ENCODE measurements at regions not wholly inside any gene's neighbourhood (a gene's known extent, or its start where the extent isn't known, plus 50 kb on each side); places are given as distances from the start of the nearest gene placed in this dataset.

DNA sequence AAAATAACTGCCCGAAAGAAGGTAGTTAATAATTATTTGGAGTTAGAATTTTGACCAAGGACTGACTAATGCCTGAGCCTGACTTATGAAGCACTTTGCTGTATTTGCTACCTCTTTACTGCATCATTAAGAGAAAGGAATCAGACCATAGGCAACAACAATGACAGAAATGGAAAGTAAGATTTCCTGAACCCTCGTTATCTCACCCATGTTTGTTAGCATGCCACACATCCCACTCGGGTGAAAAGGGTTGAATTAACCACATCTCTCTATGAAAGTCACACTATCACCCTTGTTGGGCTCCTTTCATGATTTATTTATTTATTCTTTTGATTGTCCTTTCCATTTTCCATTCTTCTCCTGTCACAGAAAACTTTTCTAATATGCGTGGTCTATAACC lies 59.6 kb downstream of the OLIG3 start:
- DNase-seq (no peak), ATAC-seq (ENCODE audit: low FRiP score) (no peak)
- H3K4me3 ChIP-seq (ENCODE audit: low read length in 2 of 2) = no peak overlapping the region
- H3K36me3 ChIP-seq (ENCODE audit: control insufficient read depth in 1 of 2, insufficient read depth in 2 of 2, low read length in 1 of 2) = no peaks in the 10 kb centered on the region
- no peaks in the 10 kb centered on the region for H3K4me1 ChIP-seq (ENCODE audit: control insufficient read depth in 1 of 2, insufficient read depth in 2 of 2, low read length in 2 of 2)
- H3K27ac ChIP-seq (ENCODE audit: low read depth in 1 of 2, low read length in 2 of 2) = no peak overlapping the region
- H3K9me3 ChIP-seq (ENCODE audit: control insufficient read depth, low read length) = peaks cover 3% of the 10 kb centered on the region
- H3K27me3 ChIP-seq (ENCODE audit: control insufficient read depth in 1 of 2, insufficient read depth in 2 of 2, low read length in 1 of 2) = no peaks in the 10 kb centered on the region
- WGBS, 2 donors = 81 to 84% methylated on average over 4 of the region's 4 CpGs
- intact Hi-C loops (cut with DNase I) = no loop called here

DNA sequence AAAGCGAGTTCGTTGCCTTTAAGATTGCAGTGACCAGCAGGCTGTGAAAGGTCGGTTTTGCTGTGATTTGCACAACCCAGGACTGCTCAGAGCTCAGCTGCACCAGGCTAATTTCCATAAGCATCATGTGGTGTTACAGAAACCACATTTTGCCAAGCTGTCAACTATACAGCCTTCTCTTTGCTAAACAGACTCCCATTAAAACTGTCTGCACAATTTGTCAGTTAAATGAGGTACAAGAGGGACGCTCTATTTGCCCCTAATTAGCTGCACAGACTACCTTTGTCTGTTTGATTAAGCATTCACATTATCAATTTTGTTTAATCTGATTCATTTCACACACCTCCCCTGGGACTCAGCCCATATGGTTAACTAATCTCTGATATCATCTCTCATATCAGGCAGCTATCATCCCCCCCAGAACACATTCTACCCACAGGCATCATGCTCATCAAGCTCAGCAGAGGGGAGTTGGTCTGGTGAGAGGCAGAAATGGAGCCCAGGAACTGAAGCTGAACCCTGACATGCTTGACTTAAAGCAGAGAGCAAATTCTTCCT lies 62.1 kb downstream of the OLIG3 start:
- DNase-seq (no peak), ATAC-seq (ENCODE audit: low FRiP score) (no peak)
- Histone ChIP-seq H3K27me3 (ENCODE audit: control insufficient read depth in 1 of 2, insufficient read depth in 2 of 2, low read length in 1 of 2) (no peaks in the 10 kb centered on the region), H3K27ac (ENCODE audit: low read depth in 1 of 2, low read length in 2 of 2) (no peak overlapping the region), H3K9me3 (ENCODE audit: control insufficient read depth, low read length) (peaks cover 2% of the 10 kb centered on the region), H3K36me3 (ENCODE audit: control insufficient read depth in 1 of 2, insufficient read depth in 2 of 2, low read length in 1 of 2) (no peaks in the 10 kb centered on the region), H3K4me3 (ENCODE audit: low read length in 2 of 2) (no peak overlapping the region), H3K4me1 (ENCODE audit: control insufficient read depth in 1 of 2, insufficient read depth in 2 of 2, low read length in 2 of 2) (no peaks in the 10 kb centered on the region)
- intact Hi-C loops (cut with DNase I) = no loop called here
- 71 to 76% methylated on average over 4 of the region's 4 CpGs for WGBS, 2 donors

DNA sequence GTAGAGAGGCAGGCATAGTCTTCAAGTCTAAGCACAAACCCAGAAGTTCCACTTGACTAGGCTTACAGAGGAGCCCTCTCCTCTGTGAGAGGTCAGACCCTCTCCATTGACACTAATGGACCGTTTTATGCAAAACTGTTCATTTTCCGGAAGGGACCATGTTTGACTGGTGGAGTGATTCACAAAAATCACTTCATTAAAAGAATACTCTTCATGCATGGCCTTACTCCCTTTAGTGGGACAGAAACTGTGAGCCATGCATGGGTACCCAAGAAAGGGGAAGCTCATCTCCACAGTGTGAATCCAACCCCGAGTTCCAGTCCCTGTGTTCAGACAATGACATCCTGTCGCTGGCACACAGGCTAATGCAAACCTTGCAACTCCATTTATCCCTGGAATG lies 63.2 kb downstream of the OLIG3 start:
- intact Hi-C loops (cut with DNase I) = no loop called here
- DNase-seq (no peak), ATAC-seq (ENCODE audit: low FRiP score) (no peak)
- 90 to 91% methylated on average over 4 of the region's 4 CpGs for WGBS, 2 donors
- Histone ChIP-seq H3K4me1 (ENCODE audit: control insufficient read depth in 1 of 2, insufficient read depth in 2 of 2, low read length in 2 of 2) (no peaks in the 10 kb centered on the region), H3K27me3 (ENCODE audit: control insufficient read depth in 1 of 2, insufficient read depth in 2 of 2, low read length in 1 of 2) (no peaks in the 10 kb centered on the region), H3K27ac (ENCODE audit: low read depth in 1 of 2, low read length in 2 of 2) (no peak overlapping the region), H3K9me3 (ENCODE audit: control insufficient read depth, low read length) (peaks cover 2% of the 10 kb centered on the region), H3K36me3 (ENCODE audit: control insufficient read depth in 1 of 2, insufficient read depth in 2 of 2, low read length in 1 of 2) (no peaks in the 10 kb centered on the region), H3K4me3 (ENCODE audit: low read length in 2 of 2) (no peak overlapping the region)

DNA sequence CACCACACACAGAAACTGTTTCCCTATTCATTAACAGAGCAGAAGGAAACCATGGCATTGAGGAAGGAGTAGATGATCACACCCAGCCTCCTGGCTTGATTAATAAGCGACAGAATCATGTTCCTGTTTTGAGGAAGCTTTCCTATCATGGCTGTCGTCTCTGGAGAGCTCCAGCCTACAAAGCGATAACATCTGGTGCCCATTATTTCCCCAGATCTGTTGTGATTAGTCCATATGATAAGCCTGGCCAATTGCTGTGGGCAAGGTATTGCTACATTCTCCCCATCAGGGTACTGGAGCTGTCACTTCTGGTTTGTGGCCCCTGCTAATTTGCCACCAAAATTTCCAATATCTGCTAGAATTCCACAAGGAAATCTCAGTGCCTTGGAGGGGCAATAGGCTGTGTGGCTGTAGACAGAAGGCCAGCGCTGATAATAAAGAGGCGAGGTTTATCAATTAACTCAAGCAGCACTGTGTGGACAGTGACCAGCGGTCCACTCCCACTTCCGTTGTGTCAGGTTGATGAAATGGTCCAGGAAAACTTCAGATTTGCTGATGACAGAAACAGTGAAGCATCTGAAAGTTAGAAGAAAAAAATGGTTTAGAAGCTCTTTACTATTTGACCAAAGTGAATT lies 66.4 kb downstream of the OLIG3 start:
- H3K9me3 ChIP-seq (ENCODE audit: control insufficient read depth, low read length) = no peaks in the 10 kb centered on the region
- ATAC-seq (ENCODE audit: low FRiP score) (no peak), DNase-seq (no peak)
- no peaks in the 10 kb centered on the region for H3K4me1 ChIP-seq (ENCODE audit: control insufficient read depth in 1 of 2, insufficient read depth in 2 of 2, low read length in 2 of 2)
- no peaks in the 10 kb centered on the region for H3K27me3 ChIP-seq (ENCODE audit: control insufficient read depth in 1 of 2, insufficient read depth in 2 of 2, low read length in 1 of 2)
- H3K4me3 ChIP-seq (ENCODE audit: low read length in 2 of 2) = no peak overlapping the region
- intact Hi-C loops (cut with DNase I) = no loop called here
- 73 to 80% methylated on average over 7 of the region's 7 CpGs for WGBS, 2 donors
- no peaks in the 10 kb centered on the region for H3K36me3 ChIP-seq (ENCODE audit: control insufficient read depth in 1 of 2, insufficient read depth in 2 of 2, low read length in 1 of 2)
- H3K27ac ChIP-seq (ENCODE audit: low read depth in 1 of 2, low read length in 2 of 2) = no peak overlapping the region

DNA sequence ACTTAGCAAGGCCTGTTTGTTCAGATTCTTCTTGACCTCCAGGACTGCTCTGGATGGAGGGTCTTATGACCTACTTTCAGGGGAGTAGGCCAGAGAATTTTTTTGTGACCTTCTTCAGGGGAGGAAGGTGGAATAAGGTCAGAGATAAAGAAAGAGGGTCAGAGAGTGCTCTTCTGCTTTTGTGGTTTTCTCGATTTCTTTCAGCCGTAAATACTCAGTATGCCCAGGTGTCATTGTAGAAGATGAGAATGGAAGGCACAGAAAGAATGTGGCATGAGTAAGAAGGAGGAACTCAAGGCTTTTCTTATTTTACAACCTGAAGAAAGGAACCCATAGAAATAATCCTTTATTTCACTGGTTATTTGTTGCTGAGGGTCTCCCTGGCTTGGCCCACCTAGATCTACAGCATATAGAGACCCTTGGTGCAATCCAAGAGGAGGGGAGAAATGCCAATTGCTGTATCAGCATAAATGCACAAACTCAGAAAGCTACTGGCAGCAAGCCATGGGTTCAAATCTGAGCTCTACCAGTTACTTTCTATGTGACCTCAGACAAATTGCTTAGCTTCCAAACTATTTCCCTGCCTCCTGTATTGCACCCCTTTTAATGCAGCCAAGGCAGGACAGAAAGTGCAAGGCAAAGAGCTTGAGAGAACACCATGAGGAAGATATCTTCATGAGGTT lies 68.0 kb downstream of the OLIG3 start:
- intact Hi-C loops (cut with DNase I) = no loop called here
- Histone ChIP-seq H3K27me3 (ENCODE audit: control insufficient read depth in 1 of 2, insufficient read depth in 2 of 2, low read length in 1 of 2) (peaks cover 0 to under 1% of the 10 kb centered on the region in 2 donors), H3K4me3 (ENCODE audit: low read length in 2 of 2) (no peak overlapping the region), H3K27ac (ENCODE audit: low read depth in 1 of 2, low read length in 2 of 2) (no peak overlapping the region), H3K9me3 (ENCODE audit: control insufficient read depth, low read length) (no peaks in the 10 kb centered on the region), H3K4me1 (ENCODE audit: control insufficient read depth in 1 of 2, insufficient read depth in 2 of 2, low read length in 2 of 2) (no peaks in the 10 kb centered on the region), H3K36me3 (ENCODE audit: control insufficient read depth in 1 of 2, insufficient read depth in 2 of 2, low read length in 1 of 2) (no peaks in the 10 kb centered on the region)
- ATAC-seq (ENCODE audit: low FRiP score) (no peak), DNase-seq (no peak)
- WGBS, 2 donors = 65 to 74% methylated on average over 2 of the region's 2 CpGs

DNA sequence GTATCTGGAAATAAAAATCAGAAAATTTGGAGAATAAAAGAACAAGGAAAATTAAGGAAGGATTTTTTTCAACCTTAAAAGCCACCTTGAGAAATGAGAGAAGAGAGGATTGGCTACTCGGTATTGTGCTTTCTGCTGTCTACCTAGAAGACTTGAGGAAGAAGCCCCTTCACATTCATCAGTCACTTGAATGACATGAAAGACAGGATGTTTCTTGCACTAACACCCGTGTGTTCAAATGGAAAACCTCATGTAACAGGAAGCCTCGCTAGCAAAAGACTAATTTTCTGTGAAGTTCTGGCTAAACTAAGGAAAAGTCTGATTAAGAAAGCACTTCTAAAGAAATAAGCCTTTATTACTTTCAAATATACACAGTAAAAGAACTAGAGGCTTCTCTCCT lies 69.9 kb downstream of the OLIG3 start:
- Histone ChIP-seq H3K4me1 (ENCODE audit: control insufficient read depth in 1 of 2, insufficient read depth in 2 of 2, low read length in 2 of 2) (no peaks in the 10 kb centered on the region), H3K27ac (ENCODE audit: low read depth in 1 of 2, low read length in 2 of 2) (no peak overlapping the region), H3K27me3 (ENCODE audit: control insufficient read depth in 1 of 2, insufficient read depth in 2 of 2, low read length in 1 of 2) (peaks cover 0 to 2% of the 10 kb centered on the region in 2 donors), H3K9me3 (ENCODE audit: control insufficient read depth, low read length) (no peaks in the 10 kb centered on the region), H3K36me3 (ENCODE audit: control insufficient read depth in 1 of 2, insufficient read depth in 2 of 2, low read length in 1 of 2) (no peaks in the 10 kb centered on the region), H3K4me3 (ENCODE audit: low read length in 2 of 2) (no peak overlapping the region)
- DNase-seq (no peak), ATAC-seq (ENCODE audit: low FRiP score) (no peak)
- WGBS, 2 donors = 21 to 22% methylated on average over 3 of the region's 3 CpGs
- intact Hi-C loops (cut with DNase I) = no loop called here

DNA sequence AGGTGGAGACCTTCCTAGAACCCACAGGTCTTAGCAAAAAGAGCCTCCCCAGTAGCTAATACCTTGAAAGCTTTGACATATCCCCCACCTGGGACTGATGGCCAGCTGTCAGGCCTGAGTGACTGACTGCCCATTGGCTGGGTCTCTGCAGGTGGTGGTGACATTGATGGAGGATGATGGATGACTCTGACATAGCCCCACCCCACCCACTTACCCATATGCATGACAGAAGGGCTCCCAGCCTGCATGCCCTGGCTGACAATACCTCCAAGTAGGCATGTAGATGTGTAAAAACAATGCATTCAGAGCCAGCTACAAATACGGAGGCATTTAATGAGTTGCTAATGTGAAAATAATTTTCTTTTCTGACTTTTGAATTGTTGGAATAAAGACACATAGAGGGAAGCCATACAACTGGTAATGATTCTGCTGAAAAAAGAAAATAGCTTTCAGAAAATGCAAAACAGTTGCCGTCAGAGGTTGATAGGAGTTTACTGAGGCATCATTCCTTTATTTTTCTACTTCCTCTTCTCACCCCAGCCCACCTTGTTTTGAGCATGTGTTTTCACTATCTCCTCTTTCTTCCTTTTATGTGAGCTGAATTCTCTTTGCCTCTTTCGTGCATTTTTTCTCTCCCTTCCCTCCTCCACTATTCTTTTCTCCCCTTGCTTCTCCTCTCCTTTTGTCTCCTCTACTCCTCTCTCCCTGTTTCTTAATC lies 70.6 kb downstream of the OLIG3 start:
- Histone ChIP-seq H3K36me3 (ENCODE audit: control insufficient read depth in 1 of 2, insufficient read depth in 2 of 2, low read length in 1 of 2) (no peaks in the 10 kb centered on the region), H3K27me3 (ENCODE audit: control insufficient read depth in 1 of 2, insufficient read depth in 2 of 2, low read length in 1 of 2) (peaks cover 0 to 2% of the 10 kb centered on the region in 2 donors), H3K27ac (ENCODE audit: low read depth in 1 of 2, low read length in 2 of 2) (no peak overlapping the region), H3K9me3 (ENCODE audit: control insufficient read depth, low read length) (no peaks in the 10 kb centered on the region), H3K4me3 (ENCODE audit: low read length in 2 of 2) (no peak overlapping the region), H3K4me1 (ENCODE audit: control insufficient read depth in 1 of 2, insufficient read depth in 2 of 2, low read length in 2 of 2) (no peaks in the 10 kb centered on the region)
- 19 to 29% methylated on average over 3 of the region's 3 CpGs for WGBS, 2 donors
- ATAC-seq (ENCODE audit: low FRiP score) (no peak), DNase-seq (no peak)
- intact Hi-C loops (cut with DNase I) = no loop called here

DNA sequence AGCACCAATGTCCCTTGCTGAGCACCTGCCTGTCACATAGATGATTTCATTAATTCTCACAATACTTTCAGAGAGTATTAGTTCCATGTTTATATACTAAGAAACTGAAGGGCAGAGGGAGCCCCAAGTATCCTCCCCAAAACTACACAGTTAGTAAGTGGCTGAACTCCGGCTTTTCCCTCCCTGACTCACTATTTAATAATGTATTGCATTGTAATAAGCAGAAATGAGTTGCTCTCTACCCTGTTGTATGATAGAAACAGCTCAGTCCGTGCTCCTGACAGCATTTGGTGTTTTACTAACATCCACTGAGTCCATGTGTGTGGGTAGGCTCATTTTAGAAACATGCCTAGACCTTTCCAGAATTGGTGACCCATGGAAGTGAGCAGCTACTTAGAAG lies 76.8 kb downstream of the OLIG3 start:
- intact Hi-C loops (cut with DNase I) = no loop called here
- no peaks in the 10 kb centered on the region for H3K9me3 ChIP-seq (ENCODE audit: control insufficient read depth, low read length)
- peaks cover 0 to 2% of the 10 kb centered on the region in 2 donors for H3K27me3 ChIP-seq (ENCODE audit: control insufficient read depth in 1 of 2, insufficient read depth in 2 of 2, low read length in 1 of 2)
- no peak for ATAC-seq (ENCODE audit: low FRiP score)
- H3K4me3 ChIP-seq (ENCODE audit: low read length in 2 of 2) = no peak overlapping the region
- no peak overlapping the region for H3K27ac ChIP-seq (ENCODE audit: low read depth in 1 of 2, low read length in 2 of 2)
- H3K4me1 ChIP-seq (ENCODE audit: control insufficient read depth in 1 of 2, insufficient read depth in 2 of 2, low read length in 2 of 2) = no peaks in the 10 kb centered on the region
- WGBS, 2 donors = 69 to 71% methylated on average over 2 of the region's 2 CpGs
- DNase-seq = no peak
- no peaks in the 10 kb centered on the region for H3K36me3 ChIP-seq (ENCODE audit: control insufficient read depth in 1 of 2, insufficient read depth in 2 of 2, low read length in 1 of 2)

Measured in aorta (tissue), 5 donors.